Stimulated activated CD4-positive, alpha-beta T cell treated with anti-CD3 and anti-CD28 coated beads, Interleukin-15, amount 100 ng/mL, for 24 hours (primary cell): ENCODE measurements at regions not wholly inside any gene's neighbourhood (a gene's known extent, or its start where the extent isn't known, plus 50 kb on each side); places are given as distances from the start of the nearest gene placed in this dataset.

ENCODE experiments used
- DNase-seq: peaks from one replicate; pipeline ENCODE4 v3.0.0-alpha.2; 2020

- DNase-seq, result no peak
Measured at GRCh38 chr2:225131898-225132297, 89.6 kb upstream of the DOCK10 start.

DNA sequence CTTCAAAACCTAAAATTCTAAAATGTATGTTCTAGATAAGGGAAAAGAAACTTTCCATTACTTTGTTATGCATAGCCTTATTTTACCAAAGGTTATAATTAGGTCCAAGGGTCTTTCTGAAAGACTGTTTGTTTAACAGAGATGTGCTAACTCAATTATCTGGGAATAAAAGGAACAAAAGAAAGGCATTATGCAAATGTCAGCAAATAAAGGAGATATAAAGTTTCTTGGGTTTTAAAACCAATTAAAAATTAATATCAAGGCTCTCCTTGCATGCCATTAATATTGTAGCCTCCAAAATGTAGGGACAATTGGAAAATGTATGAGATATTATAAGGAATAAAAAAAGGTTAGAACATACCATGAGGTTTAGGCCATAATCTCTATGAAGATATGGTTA lies 87.8 kb upstream of the DOCK10 start:
- no peak for DNase-seq

GRCh38 chr2:225124311-225125017 lies 82.2 kb upstream of the DOCK10 start:
- DNase-seq, result no peak

DNA sequence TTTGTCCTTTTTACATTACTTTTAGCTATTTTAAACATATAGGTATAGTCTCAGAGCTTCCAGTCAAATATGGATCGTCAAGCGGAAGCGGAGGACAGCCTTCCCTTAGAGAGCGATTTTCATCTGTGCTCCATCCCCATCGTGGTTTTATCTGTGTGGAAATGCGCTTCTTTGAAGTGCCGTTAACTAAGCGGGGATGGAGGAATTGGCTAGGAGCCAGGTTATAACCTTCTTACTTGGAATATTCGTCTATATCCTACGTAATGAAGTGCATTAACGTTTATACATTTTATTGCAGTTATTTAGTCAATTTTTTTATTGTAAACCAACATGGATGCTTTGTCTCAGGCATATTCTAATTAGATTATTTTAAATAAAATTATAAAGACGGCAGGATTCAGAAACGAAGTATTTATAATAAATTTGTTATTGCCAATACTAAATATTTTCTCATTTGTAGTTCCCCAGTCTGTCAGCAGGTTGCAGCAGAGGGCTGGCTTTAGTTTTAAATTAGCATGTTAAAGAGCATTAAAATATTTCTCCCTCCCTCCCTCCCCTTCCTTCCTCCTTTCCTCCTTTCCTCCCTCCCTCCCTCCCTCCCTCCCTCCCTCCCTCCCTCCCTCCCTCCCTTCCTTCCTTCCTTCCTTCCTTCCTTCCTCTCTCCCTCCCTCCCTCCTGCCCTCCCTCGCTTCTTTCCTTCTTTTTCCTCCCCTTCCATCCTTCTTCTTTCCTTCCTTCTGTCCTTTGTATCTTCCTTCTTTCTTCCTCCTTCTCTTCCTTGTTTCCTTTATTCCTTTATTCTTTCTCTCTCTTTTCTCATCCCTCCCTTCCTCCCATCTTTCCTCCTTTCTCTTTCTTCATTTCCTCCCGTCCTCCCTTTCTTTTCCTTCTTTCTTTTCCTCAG lies 80.6 kb upstream of the DOCK10 start:
- peak; percentile 31 for DNase-seq

DNA sequence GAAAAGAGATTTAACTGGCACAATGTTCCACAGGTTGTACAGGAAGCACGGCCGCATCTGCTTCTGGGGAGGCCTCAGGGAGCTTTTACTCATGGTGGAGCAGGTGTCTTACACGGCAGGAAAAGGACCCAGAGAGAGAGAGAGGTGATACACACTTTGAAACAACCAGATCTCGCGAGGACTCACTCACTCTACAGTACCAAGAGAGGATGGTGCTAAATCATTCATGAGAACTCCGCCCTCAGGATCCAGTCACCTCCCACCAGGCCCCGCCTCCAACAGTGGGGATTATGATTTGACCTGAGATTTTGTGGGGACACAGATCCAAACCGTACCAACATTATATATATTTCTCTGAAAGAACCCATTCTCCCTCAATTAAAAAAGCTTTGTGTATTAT lies 79.7 kb upstream of the DOCK10 start:
- DNase-seq, result peak; percentile 11

DNA sequence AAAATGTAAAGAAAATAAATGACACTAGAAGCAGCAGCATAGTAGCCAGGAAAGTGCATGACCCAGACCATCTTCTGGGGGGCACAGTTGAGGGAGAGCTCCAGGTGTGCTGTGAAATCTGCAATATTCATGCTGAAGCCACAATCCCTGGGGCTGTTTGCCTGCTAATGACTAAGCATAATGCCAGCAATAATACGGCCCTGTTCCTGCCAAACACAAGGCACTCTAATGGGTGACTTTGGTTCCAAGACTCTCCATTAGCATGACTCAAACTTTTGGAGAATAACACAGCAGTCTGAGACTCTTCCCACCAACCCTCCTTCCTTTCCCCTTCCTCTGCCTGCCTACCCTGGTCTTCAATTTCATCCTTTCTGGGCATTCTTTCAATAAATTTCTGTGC lies 77.9 kb upstream of the DOCK10 start:
- DNase-seq, result no peak

GRCh38 chr2:225117051-225117716 lies 74.9 kb upstream of the DOCK10 start:
- DNase-seq, result no peak

DNA sequence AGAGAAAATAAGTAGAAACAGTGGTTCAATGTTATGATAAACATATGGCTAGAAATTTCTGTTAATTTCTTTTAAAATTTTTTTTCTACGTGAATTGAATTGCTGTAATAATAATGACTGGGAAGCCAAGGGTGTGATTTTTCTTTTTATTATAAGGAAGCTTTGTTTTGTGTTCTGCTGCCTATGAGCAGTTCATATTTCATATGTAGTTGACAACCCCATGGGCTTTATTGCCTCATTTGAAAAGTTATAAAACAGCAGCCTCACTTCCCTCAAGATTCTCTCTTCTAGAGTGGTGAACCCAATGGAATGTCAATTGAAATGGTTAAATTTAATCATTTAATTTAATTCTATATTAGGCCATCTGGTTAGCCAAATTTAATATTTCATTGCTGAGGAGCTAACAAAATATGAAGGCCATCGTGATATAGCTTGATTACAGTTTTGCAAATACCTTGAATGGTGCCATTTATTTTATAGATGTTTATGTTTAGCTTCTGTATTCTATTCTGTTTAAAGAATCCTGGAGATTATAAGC lies 72.6 kb upstream of the DOCK10 start:
- no peak for DNase-seq

- DNase-seq, result no peak
Measured at GRCh38 chr2:225113371-225114015, 71.2 kb upstream of the DOCK10 start.

DNA sequence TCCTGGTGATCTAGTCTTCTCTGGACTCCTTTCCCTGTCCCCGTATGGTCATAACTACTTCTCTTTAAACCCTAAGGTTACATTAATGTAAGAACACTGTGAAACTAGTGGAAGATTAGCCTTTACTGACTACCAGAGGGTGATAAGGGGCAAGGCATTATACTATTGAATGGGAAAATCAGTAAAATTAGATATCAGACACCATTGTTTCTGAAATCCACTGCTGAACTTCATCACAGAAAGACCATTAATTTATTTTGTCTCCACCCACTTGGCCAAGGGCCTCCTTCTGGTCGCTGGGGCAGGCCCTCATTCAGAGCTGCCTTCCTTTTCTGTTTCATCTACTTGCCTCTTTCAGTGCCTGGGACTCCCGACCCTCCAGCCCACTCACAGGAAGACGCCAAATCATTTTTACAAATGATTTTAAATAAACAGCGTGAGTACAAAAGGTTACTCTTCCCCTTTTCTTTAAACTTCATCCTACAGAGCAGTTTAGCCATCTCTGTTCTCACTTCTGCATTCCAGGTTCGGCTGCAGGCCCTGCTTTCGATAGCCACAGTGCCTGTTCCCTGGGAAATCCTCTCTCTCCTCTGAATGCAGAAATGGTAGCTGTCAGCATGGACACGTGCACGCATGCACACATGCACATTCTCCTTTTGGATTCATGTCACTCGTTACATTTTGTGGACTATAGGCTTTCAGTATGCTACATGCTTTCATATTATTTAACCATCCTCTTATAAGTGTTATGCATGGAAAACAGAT lies 70.3 kb upstream of the DOCK10 start:
- DNase-seq, result no peak

- DNase-seq, result no peak
Measured at GRCh38 chr2:225108805-225109204, 66.5 kb upstream of the DOCK10 start.

DNA sequence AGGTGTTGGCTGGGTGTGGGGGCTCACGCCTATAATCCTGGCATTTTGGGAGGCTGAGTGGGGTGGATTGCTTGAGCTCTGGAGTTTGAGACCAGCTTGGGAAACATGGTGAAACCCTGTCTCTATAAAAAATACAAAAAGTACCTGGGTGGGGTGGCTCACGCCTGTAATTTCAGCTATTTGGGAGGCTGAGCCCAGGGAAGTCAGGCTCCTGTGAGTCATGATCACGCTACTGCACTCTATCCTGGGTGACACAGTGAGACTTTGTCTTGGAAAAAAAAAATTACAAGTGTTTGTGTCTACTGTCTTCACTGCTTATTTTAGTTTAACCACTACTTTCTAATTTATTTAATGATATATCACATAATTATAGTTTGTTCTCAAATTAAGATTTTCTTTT lies 62.7 kb upstream of the DOCK10 start:
- DNase-seq, result no peak

DNA sequence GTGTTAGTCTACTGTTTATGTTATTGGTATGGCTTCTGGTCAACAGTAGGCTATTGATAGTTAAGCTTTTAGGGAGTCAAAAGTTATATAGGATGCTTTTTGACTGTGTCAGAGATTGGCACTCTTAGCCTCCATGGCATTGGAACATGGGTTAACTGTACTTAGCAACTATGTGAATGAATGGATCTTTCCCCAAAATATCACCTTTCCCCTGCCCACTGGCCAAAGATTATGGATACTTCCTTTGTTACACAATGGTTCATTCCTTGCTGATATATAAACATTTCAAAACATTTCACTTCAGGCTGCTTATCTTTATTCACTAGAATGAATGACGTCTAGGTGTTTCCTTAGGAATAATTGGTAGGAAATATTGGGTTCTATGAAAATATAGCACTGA lies 62.1 kb upstream of the DOCK10 start:
- DNase-seq, result no peak

GRCh38 chr2:225103737-225104141 lies 61.5 kb upstream of the DOCK10 start:
- DNase-seq, result no peak

DNA sequence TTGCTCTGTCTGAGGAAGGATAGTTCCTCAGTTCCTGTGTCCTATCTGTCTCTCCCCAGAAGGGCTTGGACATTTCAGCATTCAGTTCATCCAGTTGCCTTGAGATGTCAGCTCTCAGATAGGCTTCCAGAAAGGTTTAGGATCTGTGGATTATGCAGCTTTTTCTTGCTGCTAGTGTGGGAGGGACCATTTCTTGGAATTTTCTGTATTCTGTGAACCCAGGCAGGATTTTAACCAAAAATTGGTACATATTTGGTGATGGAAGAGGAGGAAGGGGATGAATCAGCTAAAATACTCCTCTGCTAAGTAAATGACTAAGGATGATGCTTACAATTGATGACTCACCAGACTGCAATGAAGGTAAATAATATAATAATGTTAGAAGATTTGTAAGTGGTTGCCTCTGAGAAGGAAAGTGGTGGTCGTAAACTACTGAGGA lies 58.6 kb upstream of the DOCK10 start:
- DNase-seq, result no peak

DNA sequence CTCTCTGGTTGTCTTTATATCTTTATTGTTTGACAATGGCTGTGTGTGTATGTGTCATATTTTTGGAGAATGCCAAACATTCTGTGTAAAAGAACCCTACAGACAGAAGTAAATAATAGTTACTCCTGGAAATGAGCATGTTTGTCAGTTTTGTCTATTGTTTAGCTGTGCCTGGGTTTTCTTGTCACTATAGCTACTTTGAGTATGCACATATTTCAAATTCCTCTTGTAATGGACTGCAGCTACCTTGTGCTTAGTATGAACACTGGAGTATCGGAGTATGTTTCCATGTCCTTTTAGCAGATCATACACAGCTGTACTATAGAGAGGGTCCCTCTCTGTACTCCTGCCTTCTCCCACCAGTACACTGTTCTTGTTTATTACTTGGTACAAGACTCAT lies 58.0 kb upstream of the DOCK10 start:
- no peak for DNase-seq

GRCh38 chr2:225097035-225097434 lies 54.8 kb upstream of the DOCK10 start:
- no peak for DNase-seq
